ENCODE measurements at regions not wholly inside any gene's neighbourhood (a gene's known extent, or its start where the extent isn't known, plus 50 kb on each side); places are given as distances from the start of the nearest gene placed in this dataset.
A peak's percentile ranks its signal among the peaks of the same experiment; 100 is the strongest.

DNA sequence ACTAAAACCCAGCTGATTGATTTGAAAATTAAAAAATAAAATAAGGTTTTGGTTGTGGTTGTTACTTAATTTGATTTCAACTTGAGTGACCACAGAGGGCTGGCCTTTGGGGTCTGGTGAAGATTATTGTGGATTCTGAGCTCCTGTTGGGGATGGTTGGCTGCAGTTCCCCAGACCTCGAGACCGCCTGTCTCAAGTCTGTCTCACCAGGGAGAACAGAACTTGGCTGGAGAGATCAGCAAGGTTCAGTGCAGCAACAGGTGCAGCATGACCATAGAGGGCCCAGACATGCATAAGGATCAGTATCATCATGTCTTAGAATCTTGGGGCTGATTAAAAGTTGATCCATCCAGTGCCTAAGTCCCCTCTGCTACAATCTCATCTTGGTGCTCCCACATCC lies 491.9 kb downstream of the BCOR start:
- no peak for DNase-seq

DNA sequence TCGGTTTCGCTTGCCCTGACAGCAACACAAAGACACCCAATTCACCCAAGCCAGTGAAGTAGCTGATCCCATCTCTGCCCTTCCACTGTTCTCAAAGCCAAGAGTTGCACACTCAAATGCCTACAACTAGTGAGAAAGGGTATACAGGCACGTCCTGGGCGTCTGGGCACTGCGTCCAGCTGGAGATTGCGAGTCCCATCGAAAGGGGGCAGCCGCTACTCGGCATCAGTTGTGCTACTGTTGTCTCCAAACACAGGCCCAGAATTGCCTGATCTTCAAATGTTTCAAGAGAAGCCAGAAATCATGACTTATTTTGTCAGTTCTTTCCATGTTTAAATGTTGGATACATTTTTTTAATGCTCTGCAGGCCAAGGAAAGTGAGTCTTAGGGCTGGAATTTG lies 487.8 kb downstream of the BCOR start:
- no peak for DNase-seq

DNA sequence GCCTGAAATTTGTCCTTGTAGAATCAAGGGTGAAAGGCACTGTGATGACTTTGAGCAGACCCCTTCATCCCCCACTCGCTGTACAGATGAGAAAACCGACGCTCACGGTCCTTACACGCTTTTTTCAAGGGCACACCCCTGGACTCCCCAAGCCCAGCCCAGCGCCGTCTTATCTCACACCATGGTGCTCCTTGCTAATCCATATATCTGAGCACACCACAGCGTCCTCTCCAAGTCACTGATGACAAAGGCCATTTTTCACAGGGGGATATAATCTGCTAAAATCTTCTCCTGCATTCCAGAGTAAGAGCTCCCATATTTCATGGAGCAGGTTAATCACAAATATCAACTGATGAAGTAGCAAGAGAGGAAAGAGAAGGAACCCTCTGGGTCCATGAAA lies 486.3 kb downstream of the BCOR start:
- no peak for DNase-seq

DNA sequence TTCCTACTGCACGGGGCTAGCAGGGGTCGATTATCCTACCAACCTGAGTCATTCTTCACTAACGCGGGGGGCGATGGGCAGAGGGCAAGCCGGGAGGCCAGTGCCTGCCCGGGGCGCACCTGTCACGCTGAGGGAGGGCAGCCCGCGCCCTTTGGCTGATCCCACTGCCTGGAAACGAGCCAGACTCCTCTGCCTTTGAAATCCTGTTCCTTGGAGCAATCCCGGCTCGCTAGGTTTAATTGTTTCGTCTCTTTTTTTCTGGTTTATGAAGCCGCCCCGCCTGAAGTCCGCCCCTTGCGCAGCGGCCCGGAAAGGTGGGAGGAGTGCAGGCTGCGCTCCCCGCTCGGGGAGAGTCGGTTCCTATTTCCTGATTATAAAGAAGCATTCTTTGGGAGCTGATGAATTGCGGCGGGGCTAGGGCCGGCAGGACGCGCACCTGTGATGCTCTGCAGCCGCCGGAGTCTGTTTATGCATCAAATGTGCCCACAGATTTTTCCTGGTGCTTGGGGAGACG lies 484.2 kb downstream of the BCOR start:
- DNase-seq, result peak; percentile 73

DNA sequence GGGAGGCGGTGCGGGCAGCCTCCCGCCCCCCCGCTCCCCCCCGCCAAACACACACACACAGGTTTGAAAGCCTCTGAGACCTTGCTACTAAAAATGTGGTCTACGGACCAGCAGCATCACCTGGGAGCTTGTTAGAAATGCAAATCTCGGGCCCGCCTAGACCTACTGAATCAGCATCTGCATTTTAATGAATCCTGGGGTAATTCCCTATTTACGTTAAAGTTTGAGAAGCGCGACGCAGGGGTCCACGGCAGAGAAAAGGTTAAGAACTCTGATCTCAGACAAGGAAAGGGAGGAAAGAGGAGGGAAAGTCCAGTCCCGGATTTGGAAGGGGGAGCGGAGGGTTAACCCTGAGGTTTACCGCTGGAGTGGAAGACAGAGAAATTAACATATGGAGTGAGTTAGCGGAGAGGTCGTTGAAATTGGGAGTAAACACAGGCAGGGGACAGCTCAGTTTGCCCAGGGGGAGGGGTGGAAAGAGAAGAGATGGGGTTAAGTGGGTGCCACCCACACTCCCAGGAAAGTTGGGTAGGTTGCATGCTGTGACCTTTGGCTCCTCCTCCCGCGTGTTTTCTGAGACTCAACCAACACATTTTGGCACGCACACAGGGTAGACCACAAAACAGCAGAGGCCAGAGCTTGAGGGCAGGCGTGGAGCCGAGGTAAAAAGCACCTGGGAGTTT lies 483.6 kb downstream of the BCOR start:
- DNase-seq, result no peak

DNA sequence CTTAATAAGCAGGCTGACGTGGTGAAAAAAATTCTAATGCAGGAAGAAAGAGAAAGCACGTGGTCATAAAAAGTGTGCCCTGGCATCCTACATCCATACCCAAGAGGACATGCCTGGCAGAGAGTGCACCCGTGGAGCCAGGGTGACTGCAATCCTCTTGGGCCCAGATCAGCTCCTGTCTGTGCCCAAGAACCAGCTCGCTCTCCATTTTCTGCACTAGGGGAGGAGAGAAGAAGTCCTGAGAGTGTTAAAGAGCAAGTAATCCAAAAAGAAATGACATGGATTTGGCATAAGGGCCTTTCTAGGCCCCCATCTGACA lies 483.1 kb downstream of the BCOR start:
- no peak for DNase-seq

DNA sequence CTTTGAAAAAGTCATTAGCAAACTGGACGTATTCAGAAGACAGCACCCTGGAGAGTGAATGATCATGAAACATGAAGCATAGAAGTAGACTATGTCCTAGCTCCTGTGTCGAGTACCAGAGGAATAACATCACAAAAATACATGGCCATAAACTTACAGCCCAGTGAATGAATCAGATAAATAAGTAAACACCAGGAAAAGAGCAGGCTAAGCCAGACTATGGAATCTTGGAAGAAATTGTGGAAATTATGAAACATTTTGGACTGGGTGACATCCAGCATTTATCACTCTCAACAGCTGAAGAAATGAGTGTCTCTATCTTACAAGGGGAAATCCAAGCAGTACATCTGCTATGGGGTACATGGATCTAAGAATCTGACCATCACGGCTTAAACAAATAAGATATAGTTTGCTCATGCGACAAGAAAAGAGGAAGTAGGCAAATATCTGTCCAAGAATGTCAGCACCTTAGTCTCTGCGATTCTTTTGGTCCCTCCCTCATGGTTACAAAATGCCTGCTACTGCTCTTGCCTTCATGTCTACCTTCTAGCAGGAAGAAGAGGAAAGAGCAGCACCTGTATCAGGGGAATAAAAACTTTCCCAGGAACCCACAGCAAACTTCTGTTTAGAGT lies 481.5 kb downstream of the BCOR start:
- DNase-seq, result no peak

DNA sequence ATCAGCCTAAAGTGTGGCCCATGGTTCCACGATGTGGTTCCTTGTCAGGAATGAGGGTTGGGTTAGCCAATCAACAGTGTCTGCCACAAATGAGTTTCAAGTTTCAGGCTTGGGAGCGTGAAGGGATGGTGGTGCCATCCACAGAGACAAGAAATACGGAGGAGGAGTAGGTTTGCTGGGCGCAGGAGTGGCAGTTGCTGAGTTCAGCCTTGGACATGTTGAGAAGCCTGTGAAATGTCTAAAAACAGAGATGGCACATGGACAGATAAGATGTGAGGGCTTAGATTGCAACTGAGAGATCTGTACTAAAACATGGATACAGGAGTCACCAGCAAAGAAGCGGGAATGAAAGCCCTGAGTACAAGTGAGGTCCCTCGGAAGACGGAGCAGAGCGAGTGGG lies 481.0 kb downstream of the BCOR start:
- no peak for DNase-seq

DNA sequence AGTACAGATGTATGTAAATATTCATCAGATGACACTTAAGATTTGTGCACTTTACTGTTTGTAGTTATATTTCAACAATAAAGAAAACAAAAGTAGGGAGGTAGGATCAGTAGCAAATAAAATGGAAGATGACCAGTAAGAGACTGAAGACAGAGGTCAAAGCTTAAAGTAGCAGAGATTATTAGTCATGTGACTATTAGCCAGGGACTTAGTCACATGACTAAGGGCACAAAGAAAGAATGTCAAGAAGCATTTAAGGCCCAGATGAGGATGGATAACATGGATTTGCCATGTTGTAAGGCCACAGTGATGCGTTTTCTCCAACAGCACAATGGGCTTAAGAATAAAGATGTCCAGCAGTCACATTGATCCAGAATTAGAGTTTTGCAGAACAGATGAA lies 479.6 kb downstream of the BCOR start:
- no peak for DNase-seq

DNA sequence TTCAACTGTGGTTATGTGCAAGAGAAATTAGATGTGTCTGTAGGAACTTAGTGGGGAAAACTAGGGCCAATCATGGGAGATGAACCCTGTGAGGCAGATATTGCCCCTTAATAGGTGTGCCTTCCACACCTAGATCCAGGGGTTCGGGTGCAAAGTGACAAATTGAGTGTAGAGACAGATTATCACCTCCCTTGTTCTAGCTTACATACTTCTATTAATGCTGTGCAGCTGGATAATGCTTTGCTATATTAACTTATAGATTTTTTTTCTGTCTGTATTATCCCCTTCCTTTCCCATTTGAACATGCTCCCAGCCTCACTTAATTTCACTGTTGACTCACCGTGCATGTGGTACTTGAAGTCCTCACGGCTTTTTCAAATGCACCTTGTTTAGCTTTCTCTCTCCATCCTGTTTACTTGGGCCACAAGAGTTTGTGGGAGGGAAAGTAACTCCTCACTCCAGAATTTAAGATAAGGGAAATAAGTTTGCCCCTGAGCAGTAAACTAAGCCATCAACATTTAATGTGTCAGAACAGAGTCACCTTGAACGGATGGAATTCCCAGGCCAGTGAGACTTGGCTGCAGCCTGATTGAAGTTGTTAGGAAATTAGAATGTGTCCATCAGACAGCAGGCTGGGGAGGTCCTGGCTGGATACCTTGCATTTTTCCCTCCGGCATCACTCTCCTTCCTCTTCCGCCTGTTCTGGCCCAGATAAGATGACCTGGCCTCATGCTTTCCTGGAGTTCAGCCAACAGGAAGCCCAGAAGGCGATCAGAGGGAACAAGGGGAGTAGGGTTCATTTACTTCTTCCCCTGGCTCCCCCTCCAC lies 478.4 kb downstream of the BCOR start:
- DNase-seq, result no peak

DNA sequence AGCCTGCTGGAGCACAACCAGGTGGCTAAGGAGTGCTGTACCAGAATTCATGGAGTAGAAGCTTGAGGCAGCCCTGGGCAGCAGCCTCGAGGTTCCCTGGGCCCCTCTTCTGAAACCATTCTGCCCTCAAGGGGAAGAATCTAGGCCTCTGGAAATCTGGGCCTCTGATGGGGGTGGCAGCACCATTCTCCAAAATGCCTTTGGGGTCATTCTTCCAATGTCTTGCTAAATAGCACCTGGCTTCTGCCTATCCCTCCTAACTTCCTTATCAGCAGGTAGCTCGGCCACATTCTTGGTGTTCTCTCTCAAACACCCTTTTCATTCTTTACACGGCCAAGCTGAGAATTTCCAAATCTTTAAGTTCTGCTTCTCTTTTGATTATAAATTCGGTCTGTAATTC lies 473.6 kb downstream of the BCOR start:
- DNase-seq, result no peak

DNA sequence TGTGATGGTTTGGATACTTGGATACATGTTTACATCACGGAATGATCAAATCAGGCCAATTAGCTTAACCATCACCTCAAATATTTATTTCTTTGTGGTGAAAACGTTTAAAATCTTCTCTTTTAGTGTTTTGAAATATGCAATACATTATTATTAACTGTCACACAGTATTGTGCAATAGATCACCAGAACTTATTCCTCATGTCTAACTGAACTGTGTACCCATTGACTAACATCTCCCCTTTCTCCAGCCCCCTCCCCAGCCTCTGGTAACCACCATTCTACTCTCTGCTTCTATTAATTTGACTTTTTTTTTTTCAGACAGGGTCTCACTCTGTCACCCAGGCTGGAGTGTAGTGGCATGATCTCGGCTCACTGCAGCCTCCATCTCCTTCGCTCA lies 471.9 kb downstream of the BCOR start:
- DNase-seq, result no peak

DNA sequence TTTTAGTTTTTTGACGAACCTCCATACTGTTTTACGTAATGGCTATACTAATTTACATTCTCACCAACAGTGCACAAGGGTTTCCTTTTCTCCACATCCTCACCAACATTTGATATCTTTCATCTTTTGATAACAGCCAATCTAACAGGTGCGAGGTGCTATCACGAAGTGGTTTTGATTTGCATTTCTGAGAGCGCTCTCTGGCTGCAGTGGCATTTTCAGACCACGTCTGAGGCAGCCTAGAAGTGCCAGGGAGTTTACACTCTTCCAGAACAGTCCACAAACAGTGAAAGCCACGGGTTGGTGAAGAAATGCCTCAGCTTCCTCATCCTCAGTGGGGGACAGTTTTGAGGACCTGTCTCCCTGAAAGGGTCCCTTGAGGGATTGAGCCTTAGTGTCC lies 471.0 kb downstream of the BCOR start:
- DNase-seq, result no peak

DNA sequence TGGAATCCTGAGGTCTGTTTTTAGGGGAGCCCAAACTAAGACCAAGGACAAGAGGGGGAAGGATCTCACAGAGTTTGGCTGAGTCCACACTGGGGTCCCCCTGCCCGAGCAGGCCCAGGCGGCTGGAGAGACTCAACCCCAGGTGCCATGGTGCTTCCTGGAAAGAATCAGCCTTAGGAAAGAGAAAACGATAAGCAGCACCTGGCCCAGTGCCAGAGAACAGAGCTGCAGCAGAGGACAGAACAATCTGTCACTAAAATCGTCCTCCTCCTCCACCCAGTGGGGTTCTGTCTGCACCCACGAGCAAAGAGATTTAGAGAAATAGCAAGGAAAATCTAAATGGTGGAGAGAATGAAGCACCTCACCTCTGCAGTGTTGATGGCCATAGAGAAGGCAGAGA lies 470.5 kb downstream of the BCOR start:
- DNase-seq, result no peak

DNA sequence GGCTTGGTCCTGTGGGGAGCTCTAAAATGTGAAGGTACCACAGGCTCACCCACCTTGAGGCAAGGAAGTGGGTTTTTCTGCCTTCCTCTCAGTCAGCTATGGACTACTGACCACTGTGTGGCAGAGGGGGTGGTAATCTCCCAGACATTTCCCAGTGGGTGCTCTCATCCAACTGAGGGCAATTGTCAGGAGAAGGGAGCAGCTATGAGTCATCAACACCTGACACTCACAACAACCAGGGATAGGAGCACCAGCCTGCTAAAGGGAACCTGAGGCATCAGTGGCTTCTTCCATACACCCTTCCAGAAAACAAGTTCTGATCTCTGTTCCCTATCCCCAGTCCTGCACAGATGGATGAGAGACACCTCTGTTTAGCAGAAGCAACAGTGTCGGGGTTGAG lies 468.8 kb downstream of the BCOR start:
- no peak for DNase-seq

DNA sequence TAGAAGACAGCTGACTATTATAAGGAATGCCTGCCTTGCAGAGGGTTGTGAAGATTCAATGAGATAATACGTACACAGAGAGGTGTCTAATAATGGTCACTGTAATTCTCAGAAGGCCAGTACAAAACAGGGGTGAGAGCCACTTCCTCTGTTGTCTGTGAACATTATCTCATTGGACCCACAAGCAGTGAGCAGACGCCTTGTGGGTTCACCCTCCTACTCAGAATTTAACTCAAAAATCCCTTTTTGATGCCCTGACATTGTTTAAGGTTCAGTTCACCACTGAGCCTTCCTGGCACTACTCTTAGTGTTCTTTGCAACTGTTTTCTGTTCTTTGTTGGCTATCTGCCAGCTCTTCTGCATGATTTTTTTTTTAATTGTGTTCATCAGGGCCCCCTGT lies 467.4 kb downstream of the BCOR start:
- no peak for DNase-seq

DNA sequence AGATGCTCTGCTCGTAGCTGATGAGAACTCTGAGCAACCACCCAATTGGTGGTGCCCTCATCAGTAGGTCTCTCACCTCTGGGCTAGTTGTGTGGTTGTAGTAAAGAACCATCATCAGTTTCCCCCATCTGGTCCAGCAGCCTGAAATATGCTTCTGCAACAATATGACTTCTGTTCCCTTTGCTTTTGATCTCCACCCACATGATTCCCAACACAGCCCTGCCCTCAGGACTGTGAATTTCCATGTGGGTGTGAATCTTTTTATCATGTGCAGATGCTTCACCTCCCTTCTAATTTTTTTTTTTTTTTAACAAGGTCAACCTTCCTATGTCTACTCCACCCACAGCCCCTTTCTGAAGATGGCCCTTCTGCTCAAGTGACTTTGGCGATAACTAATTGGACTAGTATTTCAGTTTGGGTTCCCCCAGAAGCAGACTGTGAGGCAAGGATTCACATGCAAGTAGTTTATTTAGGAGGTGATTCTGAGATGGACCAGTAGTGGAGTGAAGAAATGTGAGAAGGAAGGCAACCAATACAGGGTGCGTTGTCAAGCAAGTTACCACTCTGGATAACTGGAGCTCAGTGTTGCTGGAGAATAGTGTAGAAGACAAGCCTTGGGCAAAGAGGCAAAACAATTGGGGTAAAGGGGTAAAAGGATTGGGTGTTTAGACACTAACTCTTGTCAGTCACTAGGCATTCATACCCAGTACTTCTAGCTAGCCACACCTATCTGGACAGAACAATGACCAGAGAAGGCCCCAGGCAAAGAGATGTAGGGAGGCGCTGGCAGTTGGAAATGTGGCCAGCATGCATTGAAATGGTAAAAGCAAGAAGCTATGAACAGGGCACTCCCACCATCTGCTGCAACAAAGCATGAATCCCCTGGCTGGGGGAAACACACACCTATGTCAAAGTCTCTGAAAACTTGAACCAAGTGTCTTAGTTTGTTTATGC lies 466.2 kb downstream of the BCOR start:
- no peak for DNase-seq

DNA sequence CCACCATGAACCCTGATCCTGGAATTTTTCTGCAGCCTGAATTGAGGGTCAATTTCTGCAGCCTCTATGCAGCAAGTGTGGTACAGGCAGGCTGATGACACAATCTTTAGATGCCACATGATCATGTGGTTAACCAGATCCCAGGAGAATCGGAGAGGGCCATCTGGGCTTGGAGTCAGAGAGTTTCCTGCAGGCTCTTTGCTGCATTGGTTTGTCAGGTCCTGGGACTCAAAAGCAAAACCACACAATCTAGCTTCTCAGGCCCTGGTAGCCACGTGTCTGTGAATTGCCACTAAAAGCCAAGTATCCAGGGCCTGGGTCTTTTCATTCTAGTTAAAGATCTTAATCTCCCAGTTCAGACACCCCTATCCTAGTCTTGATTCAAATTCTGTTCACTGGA lies 464.5 kb downstream of the BCOR start:
- no peak for DNase-seq

DNA sequence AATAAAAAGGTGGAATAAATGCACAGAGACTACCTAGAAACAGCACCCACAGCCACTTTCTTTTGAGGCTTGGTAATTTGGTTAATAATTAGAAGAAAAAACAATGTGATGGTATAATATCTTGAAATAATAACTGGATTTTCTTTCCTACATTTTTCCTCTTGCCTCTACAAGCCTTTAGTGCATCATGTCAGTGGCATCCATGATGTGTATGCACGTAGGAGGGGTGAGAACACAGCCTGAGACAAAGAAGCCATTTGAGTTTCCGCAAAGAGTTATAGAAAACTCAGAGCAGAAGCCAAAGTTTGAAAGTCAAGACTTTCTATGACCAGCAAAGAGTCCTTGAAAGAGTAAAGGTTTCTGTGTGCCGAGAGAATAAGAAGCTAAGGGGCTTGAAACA lies 461.3 kb downstream of the BCOR start:
- no peak for DNase-seq

DNA sequence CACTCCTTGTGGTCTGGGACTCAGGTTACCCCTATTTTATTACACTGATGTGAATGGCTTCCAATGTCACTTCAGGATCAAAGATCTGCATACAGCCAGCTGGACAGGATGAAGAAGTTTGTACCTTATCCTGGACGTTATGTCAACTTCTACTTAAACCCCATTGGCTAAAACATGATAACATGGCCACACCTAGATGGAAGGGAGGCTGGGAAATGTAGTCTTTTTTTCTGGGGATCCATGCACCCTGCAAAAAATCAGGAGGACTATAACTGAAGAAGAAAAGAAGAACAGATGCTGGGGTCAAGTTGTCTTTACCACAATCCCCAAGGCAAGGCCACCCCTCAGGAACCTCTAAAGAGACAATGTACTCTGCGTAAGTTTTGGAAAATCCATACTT lies 459.2 kb downstream of the BCOR start:
- no peak for DNase-seq

DNA sequence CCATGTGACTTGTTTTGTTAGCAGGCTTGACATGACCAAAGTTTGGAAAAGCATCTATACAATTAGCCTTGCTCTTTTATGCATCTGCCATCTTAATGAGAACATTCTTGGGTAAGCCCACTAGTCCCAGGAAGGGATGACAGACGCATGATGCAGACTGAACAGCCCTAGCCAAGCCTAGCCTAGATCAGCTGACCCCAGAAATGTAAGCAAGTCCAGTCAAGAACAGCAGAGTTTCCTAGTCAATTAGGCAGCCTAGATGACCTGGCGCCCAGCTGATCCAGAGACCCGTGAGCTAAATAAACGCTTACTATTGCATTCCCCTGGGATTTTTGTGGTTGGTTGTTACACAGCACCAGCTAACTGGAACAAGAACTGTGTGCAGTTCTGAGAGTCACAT lies 457.9 kb downstream of the BCOR start:
- no peak for DNase-seq

DNA sequence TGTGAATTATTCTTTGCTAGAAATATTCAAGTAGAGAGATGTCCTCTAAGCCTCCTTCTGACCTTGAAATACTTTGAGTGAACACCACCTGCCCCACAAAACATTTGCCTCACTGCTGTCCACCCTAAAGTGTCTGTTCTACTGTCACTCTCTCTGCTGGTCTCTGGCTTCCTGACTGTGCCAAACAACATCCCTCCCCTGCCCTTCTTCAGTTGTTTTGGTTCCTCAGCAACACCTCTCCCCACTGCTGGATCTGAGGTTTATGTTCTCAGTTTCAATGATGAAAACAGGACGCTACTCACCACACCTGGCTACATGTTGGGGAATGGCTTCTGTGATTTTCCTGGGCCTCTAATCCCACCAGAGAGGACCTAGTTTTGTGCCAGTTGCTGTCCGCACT lies 456.9 kb downstream of the BCOR start:
- no peak for DNase-seq

DNA sequence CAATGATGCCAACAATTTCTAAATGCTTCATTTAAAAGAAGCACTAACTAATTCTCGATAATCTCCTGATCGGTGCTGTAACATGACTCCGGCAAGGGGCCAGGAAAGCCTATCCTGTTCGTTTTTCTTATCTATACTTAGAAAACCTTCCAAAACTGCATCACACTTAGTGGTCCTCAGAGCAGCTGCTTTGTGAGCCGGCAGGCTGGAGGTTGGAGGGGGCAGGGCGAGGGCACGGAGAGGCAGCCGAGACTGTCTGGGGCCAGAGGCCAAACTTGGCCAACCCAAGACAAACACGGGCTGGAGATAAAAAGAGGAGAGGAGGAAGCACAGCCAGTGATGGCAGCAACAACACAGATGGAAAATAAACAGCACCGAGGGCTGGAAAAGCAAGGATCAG lies 455.7 kb downstream of the BCOR start:
- peak; percentile 25 for DNase-seq

Data from tongue (tissue), 1 donor.